ENCODE measurements at regions not wholly inside any gene's neighbourhood (a gene's known extent, or its start where the extent isn't known, plus 50 kb on each side); places are given as distances from the start of the nearest gene placed in this dataset.

DNA sequence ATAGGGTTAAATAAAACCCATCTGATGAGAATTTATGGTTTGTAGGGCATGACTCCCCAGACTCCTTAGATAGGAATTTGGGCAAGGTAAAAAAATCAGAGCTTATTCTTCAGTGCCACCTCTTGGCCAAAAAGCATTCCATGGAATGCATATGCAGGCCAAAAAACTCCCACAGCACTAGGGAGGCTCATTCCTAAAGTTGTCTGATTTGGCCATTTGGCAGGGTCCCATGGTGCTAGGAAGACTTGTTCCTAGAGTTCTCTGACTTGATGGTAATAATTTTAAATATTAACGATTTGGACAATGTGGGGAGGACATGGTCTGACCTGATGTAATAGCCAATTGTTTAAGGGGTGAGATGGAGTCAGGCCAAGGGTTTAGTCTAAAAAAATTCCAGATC, 93.0 kb downstream of the SPIN4 start:
- TF ChIP-seq POLR2A (IDR thresholded peaks at IDR 0.05) (no peak), POLR2AphosphoS5 (IDR thresholded peaks at IDR 0.05) (no peak), CTCF (IDR thresholded peaks at IDR 0.05) (no peak)

Measured in upper lobe of left lung (tissue), 4 donors.